ENCODE measurements at regions not wholly inside any gene's neighbourhood (a gene's known extent, or its start where the extent isn't known, plus 50 kb on each side); places are given as distances from the start of the nearest gene placed in this dataset.

- no peaks in the 10 kb centered on the region for H3K9me3 ChIP-seq (ENCODE audit: control insufficient read depth, insufficient read depth, low read depth, low read length)
- no peaks in the 10 kb centered on the region for H3K36me3 ChIP-seq (ENCODE audit: control insufficient read depth, insufficient read depth, low read length)
- in situ Hi-C loops (cut with HindIII; ENCODE audit: low pct_unique_long_range_greater_than_20kb, low sequenced_read_pairs) (no loop called here), intact Hi-C loops (cut with micrococcal nuclease; ENCODE audit: unreplicated experiment) (no loop called here)
- no peaks in the 10 kb centered on the region for H3K4me1 ChIP-seq (ENCODE audit: control insufficient read depth, insufficient read depth, low read length)
- DNase-seq (ENCODE audit: low read depth, low spot score): no peak
- H3K27ac ChIP-seq (ENCODE audit: low read length): no peak overlapping the region
- H3K4me3 ChIP-seq (ENCODE audit: low read depth in 2 of 2, low read length in 2 of 2): no peak overlapping the region
- ChIA-PET CTCF (no interaction called here), POLR2A (no interaction called here)
- BruUV-seq (replicated peaks): no TSS peak
- no peak for TF ChIP-seq TCF7L2 (IDR thresholded peaks at IDR 0.05; ENCODE audit: low read depth, low read length)
- no peak for TF ChIP-seq POLR2AphosphoS5 (IDR thresholded peaks at IDR 0.05; ENCODE audit: low read depth, low read length)
- TF ChIP-seq CTCF (IDR thresholded peaks at IDR 0.05): no peak
- no peak for TF ChIP-seq REST (IDR thresholded peaks at IDR 0.05; ENCODE audit: insufficient read depth in 1 of 2, low read depth in 2 of 2, low read length in 1 of 2)
- no peak for TF ChIP-seq SIN3A (IDR thresholded peaks at IDR 0.05; ENCODE audit: borderline replicate concordance, insufficient read depth, low read depth, low read length)
- no peaks in the 10 kb centered on the region for H3K27me3 ChIP-seq (ENCODE audit: control insufficient read depth, insufficient read depth, low read length)
- ATAC-seq: no peak
These were observed 70.4 kb upstream of the ELOVL6 start for GRCh38 chr4:110268790-110269189.

DNA sequence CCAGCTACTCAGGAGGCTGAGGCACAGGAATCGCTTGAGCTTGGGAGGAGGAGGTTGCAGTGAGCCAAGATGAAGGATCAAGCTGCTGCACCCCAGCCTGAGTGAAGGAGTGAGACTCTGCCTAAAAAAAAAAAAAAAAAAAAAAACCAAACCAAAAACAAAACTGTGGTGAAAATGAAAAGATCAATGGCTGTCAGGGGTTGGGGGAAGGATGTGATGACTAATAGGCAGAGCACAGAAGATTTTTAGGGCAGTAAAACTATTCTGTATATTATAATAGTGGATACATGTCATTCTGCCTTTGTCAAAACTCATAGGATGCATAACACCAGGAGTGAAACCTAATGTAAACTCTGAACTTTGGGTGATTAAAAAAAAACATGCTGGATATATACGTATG is 69.9 kb upstream of the ELOVL6 start:
- ATAC-seq: no peak
- CTCF ChIA-PET: no interaction called here

More for the DNA sequence above, 69.9 kb upstream of the ELOVL6 start:
- BruUV-seq (replicated peaks): no TSS peak
- no peaks in the 10 kb centered on the region for H3K36me3 ChIP-seq (ENCODE audit: control insufficient read depth, insufficient read depth, low read length)
- H3K9me3 ChIP-seq (ENCODE audit: control insufficient read depth, insufficient read depth, low read depth, low read length): no peaks in the 10 kb centered on the region
- H3K27me3 ChIP-seq (ENCODE audit: control insufficient read depth, insufficient read depth, low read length): no peaks in the 10 kb centered on the region
- intact Hi-C loops (cut with micrococcal nuclease; ENCODE audit: unreplicated experiment): no loop called here
- no peaks in the 10 kb centered on the region for H3K4me1 ChIP-seq (ENCODE audit: control insufficient read depth, insufficient read depth, low read length)
- no peak overlapping the region for H3K4me3 ChIP-seq (ENCODE audit: low read depth in 2 of 2, low read length in 2 of 2)
- TF ChIP-seq SIN3A (IDR thresholded peaks at IDR 0.05; ENCODE audit: borderline replicate concordance, insufficient read depth, low read depth, low read length) (no peak), POLR2AphosphoS5 (IDR thresholded peaks at IDR 0.05; ENCODE audit: low read depth, low read length) (no peak), TCF7L2 (IDR thresholded peaks at IDR 0.05; ENCODE audit: low read depth, low read length) (no peak), REST (IDR thresholded peaks at IDR 0.05; ENCODE audit: insufficient read depth in 1 of 2, low read depth in 2 of 2, low read length in 1 of 2) (no peak), CTCF (IDR thresholded peaks at IDR 0.05) (no peak)
- no peak for DNase-seq (ENCODE audit: low read depth, low spot score)
- H3K27ac ChIP-seq (ENCODE audit: low read length): no peak overlapping the region
- in situ Hi-C loops (cut with HindIII; ENCODE audit: low pct_unique_long_range_greater_than_20kb, low sequenced_read_pairs): no loop called here
- POLR2A ChIA-PET: no interaction called here
